HL-60/S4 (cell line): ENCODE measurements at regions not wholly inside any gene's neighbourhood (a gene's known extent, or its start where the extent isn't known, plus 50 kb on each side); places are given as distances from the start of the nearest gene placed in this dataset.

Experiments used
- in situ Hi-C: fragments of 300-500 bp; cut with MboI; formaldehyde crosslinking; loops from 2 replicates; pipeline ENCODE4 v1.14.3; 2022; ENCODE audit warnings: low sequenced_read_pairs

- in situ Hi-C loops, result no loop called here
These were observed 1321.5 kb upstream of the CELF4 start for GRCh38 chr18:38886861-38887670.

GRCh38 chr18:38886235-38886634 is 1320.6 kb upstream of the CELF4 start:
- in situ Hi-C loops, result no loop called here

- in situ Hi-C loops, result no loop called here
These were observed 1318.5 kb upstream of the CELF4 start for GRCh38 chr18:38884050-38884449.

- in situ Hi-C loops, result no loop called here
These were observed 1317.5 kb upstream of the CELF4 start for GRCh38 chr18:38883111-38883510.

GRCh38 chr18:38879871-38880270 is 1314.3 kb upstream of the CELF4 start:
- in situ Hi-C loops, result no loop called here

GRCh38 chr18:38872342-38872741 is 1306.7 kb upstream of the CELF4 start:
- in situ Hi-C loops, result no loop called here

- in situ Hi-C loops, result no loop called here
These were observed 1303.2 kb upstream of the CELF4 start for GRCh38 chr18:38868757-38869156.

- in situ Hi-C loops, result no loop called here
These were observed 1302.1 kb upstream of the CELF4 start for GRCh38 chr18:38867680-38868079.

- in situ Hi-C loops, result no loop called here
These were observed 1285.9 kb upstream of the CELF4 start for GRCh38 chr18:38851526-38851925.

GRCh38 chr18:38847326-38847725 is 1281.7 kb upstream of the CELF4 start:
- in situ Hi-C loops, result no loop called here

GRCh38 chr18:38843291-38843690 is 1277.7 kb upstream of the CELF4 start:
- in situ Hi-C loops, result no loop called here

GRCh38 chr18:38826247-38826646 is 1260.6 kb upstream of the CELF4 start:
- in situ Hi-C loops, result no loop called here

- in situ Hi-C loops, result no loop called here
These were observed 1245.6 kb upstream of the CELF4 start for GRCh38 chr18:38811209-38811608.

GRCh38 chr18:38810789-38811188 is 1245.2 kb upstream of the CELF4 start:
- in situ Hi-C loops, result no loop called here

- in situ Hi-C loops, result no loop called here
These were observed 1242.3 kb upstream of the CELF4 start for GRCh38 chr18:38807915-38808314.

- in situ Hi-C loops, result no loop called here
These were observed 1239.7 kb upstream of the CELF4 start for GRCh38 chr18:38805256-38805655.

GRCh38 chr18:38801640-38802039 is 1236.0 kb upstream of the CELF4 start:
- in situ Hi-C loops, result no loop called here

- in situ Hi-C loops, result no loop called here
These were observed 1231.2 kb upstream of the CELF4 start for GRCh38 chr18:38796762-38797161.

- in situ Hi-C loops, result no loop called here
These were observed 1227.1 kb upstream of the CELF4 start for GRCh38 chr18:38792731-38793130.

GRCh38 chr18:38790786-38791185 is 1225.2 kb upstream of the CELF4 start:
- in situ Hi-C loops, result no loop called here

GRCh38 chr18:38790303-38790702 is 1224.7 kb upstream of the CELF4 start:
- in situ Hi-C loops, result no loop called here

GRCh38 chr18:38789141-38789540 is 1223.5 kb upstream of the CELF4 start:
- in situ Hi-C loops, result no loop called here

GRCh38 chr18:38786906-38787305 is 1221.3 kb upstream of the CELF4 start:
- in situ Hi-C loops, result no loop called here
